MV-4-11 (cell line): ENCODE measurements at regions not wholly inside any gene's neighbourhood (a gene's known extent, or its start where the extent isn't known, plus 50 kb on each side); places are given as distances from the start of the nearest gene placed in this dataset.

Source experiments
- DNase-seq: peaks from one replicate; lab custom pipeline; 2025; lab: John Stamatoyannopoulos, UW

GRCh38 chr3:124092811-124093210 lies 100.9 kb upstream of the ROPN1 start:
- DNase-seq = no peak

GRCh38 chr3:124094496-124094895 lies 102.6 kb upstream of the ROPN1 start:
- no peak for DNase-seq

- DNase-seq = no peak
Observed at GRCh38 chr3:124097362-124098131, 105.6 kb upstream of the ROPN1 start.

- no peak for DNase-seq
Observed at GRCh38 chr3:124101643-124102042, 109.7 kb upstream of the ROPN1 start.

- no peak for DNase-seq
Observed at GRCh38 chr3:124107104-124107890, 115.4 kb upstream of the ROPN1 start.

DNA sequence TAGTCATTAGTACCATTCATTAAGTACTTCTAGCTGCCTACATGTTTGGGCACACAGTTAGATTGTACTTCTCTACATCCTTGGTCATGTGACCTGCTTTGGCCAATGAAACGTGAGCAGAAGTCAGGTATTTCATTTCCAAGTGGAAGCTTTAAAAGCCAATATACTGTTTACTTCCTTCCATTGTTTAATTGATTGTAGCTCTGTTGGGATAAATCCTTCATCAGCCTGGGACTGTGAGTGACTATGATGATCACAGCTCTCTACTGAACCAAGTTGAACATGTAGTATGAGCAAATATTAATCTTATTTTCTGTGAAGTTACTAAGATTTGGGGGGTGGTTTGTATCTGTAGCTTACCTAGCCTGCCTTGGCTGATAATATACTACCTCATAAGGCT lies 116.5 kb upstream of the ROPN1 start:
- DNase-seq = no peak

- DNase-seq = no peak
Observed at GRCh38 chr3:124113485-124113884, 121.6 kb upstream of the ROPN1 start.

DNA sequence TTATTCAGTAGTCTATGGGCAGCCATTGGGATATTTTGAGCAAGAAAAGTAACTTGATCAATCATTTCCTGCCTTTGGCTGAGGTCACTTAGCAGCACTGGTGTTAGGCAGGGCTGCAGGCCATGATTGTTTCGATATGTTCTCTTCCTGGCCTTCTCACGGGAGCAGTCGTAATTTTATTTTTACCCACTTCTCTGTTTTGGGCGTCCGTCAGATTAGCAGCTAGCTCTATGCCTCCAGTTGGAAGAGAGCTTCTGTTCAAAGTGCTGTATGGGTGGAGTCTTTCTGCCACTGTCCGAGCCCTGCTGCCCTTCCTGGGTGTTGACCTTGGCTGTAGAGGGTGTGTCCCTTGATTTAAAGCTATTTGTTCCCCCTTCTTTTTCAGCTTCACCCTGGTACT lies 123.4 kb upstream of the ROPN1 start:
- DNase-seq = peak; percentile 81

- DNase-seq = no peak
Observed at GRCh38 chr3:124115956-124116355, 124.0 kb upstream of the ROPN1 start.

GRCh38 chr3:124116906-124117305 lies 125.0 kb upstream of the ROPN1 start:
- DNase-seq = no peak

- peak; percentile 59 for DNase-seq
Observed at GRCh38 chr3:124117486-124117885, 125.6 kb upstream of the ROPN1 start.

DNA sequence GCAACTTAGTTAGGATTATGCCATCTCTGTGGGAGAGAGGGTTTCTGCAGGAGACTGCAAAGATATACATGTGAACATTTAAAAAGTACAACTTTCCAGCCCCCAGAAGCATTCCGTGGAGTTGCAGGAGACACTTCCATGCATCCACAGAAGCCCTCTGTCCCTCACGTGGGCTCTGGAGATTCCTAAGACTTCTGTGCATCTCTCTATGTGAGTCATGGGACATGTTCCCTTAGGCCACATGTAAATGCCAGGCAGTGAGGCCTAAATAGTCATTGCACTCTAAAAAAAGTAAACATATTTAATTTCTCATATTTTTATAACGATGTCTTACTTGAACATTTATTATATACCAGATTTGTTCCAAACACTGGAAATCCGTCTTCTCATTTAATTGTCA lies 126.5 kb upstream of the ROPN1 start:
- DNase-seq = no peak

DNA sequence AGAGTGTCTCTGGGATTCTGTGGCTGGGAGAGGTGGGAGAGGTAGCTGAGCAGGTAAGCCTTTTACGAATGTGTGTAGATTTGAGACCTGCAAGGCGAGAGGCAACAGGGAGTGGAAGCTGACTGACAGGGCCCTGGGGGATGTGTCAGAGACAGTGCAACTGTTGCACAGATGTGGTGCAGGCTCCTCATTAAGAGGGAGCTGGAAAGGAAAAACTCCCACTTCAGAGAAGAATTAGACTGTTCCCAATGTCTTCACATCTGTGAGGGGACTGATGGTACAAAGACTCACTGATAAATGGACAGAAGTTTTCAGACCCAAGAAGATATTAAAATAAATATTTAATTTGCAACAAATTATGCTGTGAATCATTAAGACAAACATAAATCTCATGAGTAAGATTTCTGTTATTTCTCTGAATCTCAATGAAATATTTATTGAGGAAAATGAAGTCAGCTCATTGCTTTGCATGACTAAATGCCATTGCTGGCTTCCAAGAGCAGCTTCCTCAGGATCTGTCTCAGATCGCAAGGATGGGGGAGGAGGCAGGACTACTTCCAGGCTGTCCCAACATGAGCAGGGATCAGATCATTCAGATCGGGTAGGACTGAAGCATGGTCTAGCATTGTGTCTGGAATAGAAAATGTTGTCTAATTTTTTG lies 127.3 kb upstream of the ROPN1 start:
- no peak for DNase-seq

- DNase-seq = no peak
Observed at GRCh38 chr3:124121379-124122312, 129.7 kb upstream of the ROPN1 start.

DNA sequence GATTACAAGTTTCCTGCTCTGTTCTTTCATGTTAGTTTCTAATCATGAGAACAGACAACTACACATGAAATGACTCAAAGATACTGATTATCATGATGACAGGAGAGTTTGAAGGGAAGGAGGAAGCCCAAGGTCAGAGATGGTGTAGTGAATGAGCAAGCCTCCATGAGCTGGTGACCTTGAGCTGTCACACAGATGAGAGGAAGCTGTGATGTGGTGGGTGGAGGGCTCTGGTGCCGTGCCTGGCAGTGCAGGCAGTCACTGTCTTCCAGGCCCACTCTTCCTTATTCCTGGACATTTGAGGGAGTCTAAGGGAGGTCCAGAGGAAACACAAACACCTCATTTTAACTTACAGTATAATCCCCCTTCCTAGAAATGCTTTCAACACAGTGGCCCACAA lies 133.4 kb upstream of the ROPN1 start:
- no peak for DNase-seq

DNA sequence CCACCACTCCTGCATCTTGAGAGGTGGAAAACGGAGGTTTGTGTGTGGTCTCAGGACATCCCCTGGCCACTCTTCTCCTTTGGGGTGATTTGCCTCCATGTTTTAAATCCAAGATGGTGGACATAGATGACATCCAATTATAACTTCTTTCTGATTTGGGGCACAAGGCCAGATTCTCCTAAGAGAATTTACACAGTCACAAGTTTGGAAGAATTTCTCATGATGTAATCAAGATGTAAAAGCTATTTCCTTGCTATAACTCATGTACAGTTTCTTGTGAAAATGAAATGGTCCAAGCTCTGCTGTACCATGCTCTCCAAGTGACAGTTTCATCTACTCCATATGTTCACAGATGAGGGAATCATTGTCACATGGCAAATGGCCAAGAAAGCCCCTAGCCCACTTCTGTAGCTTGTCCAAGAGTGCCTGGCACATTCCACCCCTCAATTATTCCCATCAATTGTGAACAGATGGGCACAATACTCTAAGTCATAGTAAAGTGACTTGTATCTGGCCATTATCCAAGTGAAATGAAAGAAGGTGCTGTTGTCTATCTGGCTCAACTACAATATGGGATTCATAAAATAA lies 134.6 kb upstream of the ROPN1 start:
- no peak for DNase-seq

DNA sequence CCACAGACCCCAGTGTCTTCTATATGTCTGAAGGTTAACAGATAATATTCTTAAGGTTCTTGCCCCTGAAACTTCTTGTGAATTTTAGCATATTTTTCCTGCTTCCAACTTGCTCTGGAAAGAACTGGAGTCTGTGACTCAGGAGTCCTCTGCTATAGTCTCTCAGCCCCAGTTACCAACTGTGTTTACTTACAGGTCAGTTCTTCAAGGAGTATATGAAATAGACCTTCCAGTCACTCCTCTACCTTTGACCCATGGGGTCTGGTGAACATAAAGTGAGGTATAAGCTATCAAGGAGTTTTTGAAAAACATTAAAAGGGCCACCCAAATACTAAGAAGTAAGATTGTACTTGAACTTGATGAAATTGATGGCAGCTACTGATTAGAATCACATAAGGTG lies 139.2 kb upstream of the ROPN1 start:
- DNase-seq = no peak

GRCh38 chr3:124131580-124131979 lies 139.7 kb upstream of the ROPN1 start:
- peak; percentile 63 for DNase-seq

GRCh38 chr3:124132813-124133212 lies 140.9 kb upstream of the ROPN1 start:
- no peak for DNase-seq

DNA sequence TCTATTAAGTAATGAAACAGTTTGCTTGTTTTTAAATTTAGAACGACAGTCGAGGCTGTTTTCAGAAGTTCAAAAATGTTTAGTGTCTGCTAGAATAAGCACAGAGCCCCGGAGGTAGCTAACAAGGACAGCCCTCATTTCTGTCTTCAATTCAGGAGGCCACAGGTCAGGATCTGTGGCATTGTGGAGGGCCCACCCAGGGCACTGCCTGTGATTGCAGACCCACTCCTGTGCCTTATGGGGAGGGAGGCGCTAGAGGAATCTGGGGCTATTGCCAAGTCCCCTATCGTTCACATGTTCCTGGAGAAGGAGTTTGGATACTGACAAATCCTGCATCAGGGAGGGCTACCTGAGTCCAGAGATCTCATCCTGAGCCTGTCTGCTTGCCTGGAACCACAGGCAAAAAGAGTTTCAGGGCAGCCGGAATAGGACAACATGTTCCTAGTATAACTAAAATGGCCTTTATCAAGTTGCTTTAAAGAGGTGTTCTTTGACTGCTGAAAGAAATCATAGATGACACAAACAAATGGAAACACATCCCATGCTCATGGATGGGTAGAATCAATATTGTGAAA lies 141.5 kb upstream of the ROPN1 start:
- DNase-seq = no peak

- no peak for DNase-seq
Observed at GRCh38 chr3:124137216-124137615, 145.3 kb upstream of the ROPN1 start.
